MM.1S (cell line): ENCODE measurements at regions not wholly inside any gene's neighbourhood (a gene's known extent, or its start where the extent isn't known, plus 50 kb on each side); places are given as distances from the start of the nearest gene placed in this dataset.

ENCODE experiments used
- DNase-seq: peaks from one replicate; pipeline ENCODE4 v3.0.0-alpha.2; 2015
- H2AFZ ChIP-seq: fragments of 300-600 bp; sonication (generic); 2 replicates; pipeline ENCODE4 v1.6.0; 2016; ENCODE audit warnings: antibody characterized with exemption, low read length
- H3F3A ChIP-seq: fragments of 300-600 bp; sonication (generic); 2 replicates; pipeline ENCODE4 v1.6.1; 2016; ENCODE audit warnings: mild to moderate bottlenecking, antibody characterized with exemption, low read length, moderate library complexity, mixed read lengths; ENCODE audit not compliant: insufficient read depth
- H3K27ac ChIP-seq: fragments of 300-600 bp; sonication (generic); 2 replicates; pipeline ENCODE4 v1.5.1; 2016; ENCODE audit warnings: mild to moderate bottlenecking, low read length
- H3K27me3 ChIP-seq: fragments of 300-600 bp; sonication (generic); replicated peaks from 2 replicates; pipeline ENCODE4 v1.6.0; 2016; ENCODE audit warnings: low read length; ENCODE audit not compliant: insufficient read depth
- H3K36me3 ChIP-seq: fragments of 300-600 bp; sonication (generic); replicated peaks from 2 replicates; pipeline ENCODE4 v1.6.1; 2016; ENCODE audit warnings: mild to moderate bottlenecking, low read length, mixed read lengths; ENCODE audit not compliant: insufficient read depth
- H3K4me1 ChIP-seq: fragments of 300-600 bp; sonication (generic); 2 replicates; pipeline ENCODE4 v1.6.1; 2016; ENCODE audit warnings: low read length, mixed read lengths
- H3K4me2 ChIP-seq: fragments of 300-600 bp; sonication (generic); 2 replicates; pipeline ENCODE4 v1.6.0; 2016; ENCODE audit warnings: low read depth, low read length
- H3K4me3 ChIP-seq: fragments of 300-600 bp; sonication (generic); 2 replicates; pipeline ENCODE4 v1.5.1; 2016; ENCODE audit warnings: low read length, mixed read lengths
- H3K79me2 ChIP-seq: fragments of 300-600 bp; sonication (generic); 2 replicates; pipeline ENCODE4 v1.6.1; 2016; ENCODE audit warnings: mixed run types, low read length, mixed read lengths
- H3K9ac ChIP-seq: fragments of 300-600 bp; sonication (generic); 2 replicates; pipeline ENCODE4 v1.6.1; 2016; ENCODE audit warnings: low read length, mixed read lengths
- H3K9me2 ChIP-seq: fragments of 300-600 bp; sonication (generic); replicated peaks from 2 replicates; pipeline ENCODE4 v1.6.1; 2016; ENCODE audit warnings: mild to moderate bottlenecking, low read length, mixed read lengths; ENCODE audit not compliant: insufficient read depth
- H3K9me3 ChIP-seq: fragments of 300-600 bp; sonication (generic); replicated peaks from 2 replicates; pipeline ENCODE4 v1.6.1; 2016; ENCODE audit warnings: mild to moderate bottlenecking, low read length, mixed read lengths; ENCODE audit not compliant: insufficient read depth
- H4K20me1 ChIP-seq: fragments of 300-600 bp; sonication (generic); 2 replicates; pipeline ENCODE4 v1.6.1; 2016; ENCODE audit warnings: mild to moderate bottlenecking, low read length, moderate library complexity, mixed read lengths; ENCODE audit not compliant: insufficient read depth
- EZH2 ChIP-seq: fragments of 300-600 bp; sonication (generic); optimal IDR thresholded peaks from 2 replicates; pipeline ENCODE3; 2017; ENCODE audit warnings: low read depth, mild to moderate bottlenecking, antibody characterized with exemption, low read length, mixed read lengths
- EZH2phosphoT487 ChIP-seq: fragments of 300-600 bp; sonication (generic); IDR thresholded peaks from 2 replicates; pipeline ENCODE4 v1.6.1; 2018; ENCODE audit warnings: antibody characterized with exemption, low read length
- TF ChIP-seq, protein P1 (sequence below): fragments of 300-600 bp; sonication (generic); IDR thresholded peaks from 2 replicates; pipeline ENCODE4 v1.5.1; 2016; ENCODE audit warnings: antibody characterized with exemption, low read length, mixed read lengths

DNA sequence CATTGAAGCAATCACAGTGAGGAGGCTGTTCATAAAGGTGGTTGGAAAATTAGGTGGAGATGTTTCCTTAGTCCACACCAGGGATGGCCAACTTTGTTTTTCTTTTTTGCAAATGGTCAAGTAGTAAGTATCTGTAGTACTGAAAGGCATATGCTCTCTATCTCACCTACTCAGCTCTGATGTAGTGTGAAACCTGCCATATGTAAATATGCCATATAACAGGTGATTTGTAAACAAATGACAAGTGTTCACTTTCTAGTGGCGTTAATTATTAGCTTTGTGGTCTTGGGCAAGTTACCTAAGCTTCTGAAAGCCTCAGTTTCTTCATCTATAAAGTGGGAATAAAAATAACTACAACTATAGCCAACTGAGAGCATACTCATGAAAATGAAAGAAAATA, 421.4 kb upstream of the LCORL start:
- H3K36me3 ChIP-seq: no peaks in the 10 kb centered on the region
- H3K9me2 ChIP-seq: no peaks in the 10 kb centered on the region
- no peak overlapping the region for H2AFZ ChIP-seq
- no peaks in the 10 kb centered on the region for H3K79me2 ChIP-seq
- H3K9me3 ChIP-seq: no peaks in the 10 kb centered on the region
- H4K20me1 ChIP-seq: no peaks in the 10 kb centered on the region
- TF ChIP-seq, protein P1, sequence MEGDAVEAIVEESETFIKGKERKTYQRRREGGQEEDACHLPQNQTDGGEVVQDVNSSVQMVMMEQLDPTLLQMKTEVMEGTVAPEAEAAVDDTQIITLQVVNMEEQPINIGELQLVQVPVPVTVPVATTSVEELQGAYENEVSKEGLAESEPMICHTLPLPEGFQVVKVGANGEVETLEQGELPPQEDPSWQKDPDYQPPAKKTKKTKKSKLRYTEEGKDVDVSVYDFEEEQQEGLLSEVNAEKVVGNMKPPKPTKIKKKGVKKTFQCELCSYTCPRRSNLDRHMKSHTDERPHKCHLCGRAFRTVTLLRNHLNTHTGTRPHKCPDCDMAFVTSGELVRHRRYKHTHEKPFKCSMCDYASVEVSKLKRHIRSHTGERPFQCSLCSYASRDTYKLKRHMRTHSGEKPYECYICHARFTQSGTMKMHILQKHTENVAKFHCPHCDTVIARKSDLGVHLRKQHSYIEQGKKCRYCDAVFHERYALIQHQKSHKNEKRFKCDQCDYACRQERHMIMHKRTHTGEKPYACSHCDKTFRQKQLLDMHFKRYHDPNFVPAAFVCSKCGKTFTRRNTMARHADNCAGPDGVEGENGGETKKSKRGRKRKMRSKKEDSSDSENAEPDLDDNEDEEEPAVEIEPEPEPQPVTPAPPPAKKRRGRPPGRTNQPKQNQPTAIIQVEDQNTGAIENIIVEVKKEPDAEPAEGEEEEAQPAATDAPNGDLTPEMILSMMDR: no peak
- TF ChIP-seq EZH2: no peak
- TF ChIP-seq EZH2phosphoT487: no peak
- H3K9ac ChIP-seq: no peak overlapping the region
- no peaks in the 10 kb centered on the region for H3K4me1 ChIP-seq
- no peak overlapping the region for H3K4me3 ChIP-seq
- H3K27ac ChIP-seq: no peak overlapping the region
- H3K4me2 ChIP-seq: no peak overlapping the region
- no peak for DNase-seq
- no peaks in the 10 kb centered on the region for H3K27me3 ChIP-seq
- H3F3A ChIP-seq: no peaks in the 10 kb centered on the region

DNA sequence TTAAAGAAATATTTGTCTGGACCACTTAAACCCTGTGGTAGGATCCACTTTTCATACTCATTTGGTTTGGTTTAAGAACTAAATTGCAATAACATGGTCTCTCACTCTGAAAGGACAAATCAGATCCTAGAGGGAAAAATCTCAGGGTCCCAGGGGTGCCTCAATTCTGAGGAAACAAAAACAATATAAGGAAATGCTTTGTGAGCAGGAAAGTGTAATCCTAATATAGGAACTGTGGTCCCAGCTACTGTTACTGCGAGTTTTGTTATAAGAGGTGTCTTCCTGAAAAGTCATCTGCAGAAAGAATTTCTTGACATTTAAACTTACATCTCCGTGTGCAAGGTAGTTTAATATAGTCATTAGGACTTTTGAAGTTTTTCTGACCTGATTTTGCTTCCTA, 420.1 kb upstream of the LCORL start:
- Histone ChIP-seq H3K4me1 (no peaks in the 10 kb centered on the region), H3K4me3 (no peak overlapping the region), H3K4me2 (no peak overlapping the region), H3K9ac (no peak overlapping the region), H3K79me2 (no peaks in the 10 kb centered on the region), H4K20me1 (no peaks in the 10 kb centered on the region), H3K36me3 (no peaks in the 10 kb centered on the region), H3K9me3 (no peaks in the 10 kb centered on the region), H3K27me3 (no peaks in the 10 kb centered on the region), H3K27ac (no peak overlapping the region), H3F3A (no peaks in the 10 kb centered on the region), H3K9me2 (no peaks in the 10 kb centered on the region), H2AFZ (no peak overlapping the region)
- no peak for DNase-seq
- TF ChIP-seq EZH2 (no peak), EZH2phosphoT487 (no peak)
- TF ChIP-seq, protein P1: no peak

DNA sequence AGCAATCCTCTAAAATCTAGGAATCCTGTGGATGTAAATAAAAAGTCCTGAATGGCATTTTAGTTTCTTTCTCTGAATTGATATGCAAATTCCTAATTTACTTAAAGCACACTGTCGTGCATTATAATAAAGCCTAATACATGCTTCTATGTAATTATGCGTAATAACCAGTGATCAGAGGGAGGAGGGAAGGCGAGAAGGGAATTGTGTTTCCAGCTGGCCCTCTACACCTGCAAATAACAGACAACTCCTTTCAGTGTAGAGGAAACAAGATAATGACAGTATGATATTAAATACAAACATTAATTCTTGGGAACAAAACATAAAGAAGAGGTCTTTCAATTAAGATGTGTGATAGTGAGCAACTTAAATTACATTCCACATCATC, 419.6 kb upstream of the LCORL start:
- Histone ChIP-seq H3K79me2 (no peaks in the 10 kb centered on the region), H3K9me2 (no peaks in the 10 kb centered on the region), H3K9ac (no peak overlapping the region), H3K27me3 (no peaks in the 10 kb centered on the region), H3K4me2 (no peak overlapping the region), H3F3A (no peaks in the 10 kb centered on the region), H3K4me1 (no peaks in the 10 kb centered on the region), H3K9me3 (no peaks in the 10 kb centered on the region), H3K4me3 (no peak overlapping the region), H2AFZ (no peak overlapping the region), H3K27ac (no peak overlapping the region), H4K20me1 (no peaks in the 10 kb centered on the region), H3K36me3 (no peaks in the 10 kb centered on the region)
- TF ChIP-seq, protein P1: no peak
- TF ChIP-seq EZH2 (no peak), EZH2phosphoT487 (no peak)
- no peak for DNase-seq
